Activated T-helper 17 cell treated with anti-CD3 and anti-CD28 coated beads, Interleukin-2, amount 50 U/mL, for 72 hours (primary cell): ENCODE measurements at regions not wholly inside any gene's neighbourhood (a gene's known extent, or its start where the extent isn't known, plus 50 kb on each side); places are given as distances from the start of the nearest gene placed in this dataset.
"Not testable (repeated sequence)": the region's sequence is repeated elsewhere in the genome, so short reads cannot be mapped to it uniquely, and the experiment has no call there.

ENCODE experiments used
- ATAC-seq: fragments of 150-1000 bp; cut with Tn5 transposase; replicated peaks from 2 replicates; pipeline ENCODE4 v1.10.0; 2021; ENCODE audit warnings: mild to moderate bottlenecking, moderate library complexity
- H3K27ac Mint-ChIP-seq: one replicate; pipeline ENCODE4 v1.8.0; 2022; ENCODE audit warnings: mixed read lengths
- H3K27me3 Mint-ChIP-seq: one replicate; pipeline ENCODE4 v1.8.0; 2022; ENCODE audit warnings: mixed read lengths
- H3K36me3 Mint-ChIP-seq: one replicate; pipeline ENCODE4 v1.8.0; 2022; ENCODE audit warnings: low read depth, mild to moderate bottlenecking, mixed read lengths
- H3K4me1 Mint-ChIP-seq: one replicate; pipeline ENCODE4 v1.8.0; 2022; ENCODE audit warnings: mixed read lengths
- H3K4me3 Mint-ChIP-seq: one replicate; pipeline ENCODE4 v1.8.0; 2022; ENCODE audit warnings: mild to moderate bottlenecking, mixed read lengths
- H3K9me3 Mint-ChIP-seq: one replicate; pipeline ENCODE4 v1.8.0; 2022; ENCODE audit warnings: mixed read lengths

DNA sequence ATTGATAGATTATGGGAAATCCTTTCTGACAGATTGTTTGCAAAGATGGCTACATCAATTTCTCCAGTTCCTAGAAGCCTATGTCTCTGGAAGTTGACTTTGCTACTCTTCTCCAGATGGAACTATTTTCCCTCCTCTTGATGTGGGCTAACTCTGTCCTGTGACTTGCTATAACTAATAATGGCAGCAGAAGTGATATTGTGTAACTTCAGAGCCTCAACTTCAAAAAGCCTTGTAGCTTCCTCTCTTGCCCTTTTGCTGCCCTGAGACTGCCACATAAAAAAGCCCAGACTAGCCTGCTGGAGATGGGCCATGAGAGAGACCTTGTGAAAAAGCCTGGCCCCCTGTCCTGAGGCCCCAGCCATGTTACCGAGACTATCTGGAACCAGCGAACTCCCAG lies 210.7 kb upstream of the SLC7A11 start:
- Mint-ChIP-seq H3K27me3 (no peaks in the 10 kb centered on the region), H3K4me3 (no peak overlapping the region), H3K36me3 (no peaks in the 10 kb centered on the region), H3K9me3 (peaks cover 5% of the 10 kb centered on the region), H3K27ac (no peak overlapping the region), H3K4me1 (no peaks in the 10 kb centered on the region)
- ATAC-seq: no peak

- Mint-ChIP-seq H3K27me3 (no peaks in the 10 kb centered on the region), H3K4me1 (no peaks in the 10 kb centered on the region), H3K27ac (no peak overlapping the region), H3K9me3 (peaks cover 5% of the 10 kb centered on the region), H3K4me3 (no peak overlapping the region), H3K36me3 (no peaks in the 10 kb centered on the region)
- ATAC-seq: no peak
These were observed 209.1 kb upstream of the SLC7A11 start for GRCh38 chr4:138451276-138451663.

DNA sequence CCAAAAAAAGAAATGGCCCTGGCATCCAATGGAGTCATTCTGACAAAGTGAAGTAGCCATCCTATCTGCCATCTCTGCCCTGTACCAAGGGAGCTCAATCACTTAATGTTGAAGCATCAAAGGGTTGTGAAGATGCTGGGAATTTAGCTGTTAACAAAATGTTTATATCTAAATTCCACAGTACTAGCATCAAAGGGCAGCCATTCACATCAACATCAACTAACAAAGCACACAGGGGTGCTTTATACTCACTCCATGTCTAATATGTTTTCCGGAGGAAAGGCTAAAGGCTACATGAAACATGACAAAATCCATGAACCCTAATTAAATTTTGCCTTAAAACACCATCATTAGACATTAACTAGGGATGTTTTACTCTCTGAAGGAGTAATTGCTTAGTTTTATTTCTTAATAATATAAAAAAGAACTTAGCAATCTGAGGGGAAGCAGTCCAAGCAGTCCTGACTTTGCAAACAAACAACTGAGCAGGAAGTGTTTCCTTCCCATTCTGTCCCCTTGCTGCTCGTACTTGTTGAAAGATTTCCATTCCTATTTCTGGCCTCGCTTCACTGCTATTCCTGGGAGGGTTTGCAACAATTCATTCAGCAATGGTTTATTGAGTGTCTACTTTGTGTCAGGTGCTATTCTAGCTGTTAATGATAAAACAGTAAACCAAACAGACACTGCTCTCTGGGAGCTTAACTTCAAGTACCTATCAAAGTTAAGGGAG lies 208.6 kb upstream of the SLC7A11 start:
- no peak overlapping the region for H3K27ac Mint-ChIP-seq
- H3K4me3 Mint-ChIP-seq: no peak overlapping the region
- peaks cover 2% of the 10 kb centered on the region for H3K9me3 Mint-ChIP-seq
- no peaks in the 10 kb centered on the region for H3K4me1 Mint-ChIP-seq
- H3K27me3 Mint-ChIP-seq: no peaks in the 10 kb centered on the region
- no peak for ATAC-seq
- H3K36me3 Mint-ChIP-seq: no peaks in the 10 kb centered on the region

GRCh38 chr4:138449938-138450337 lies 207.8 kb upstream of the SLC7A11 start:
- no peaks in the 10 kb centered on the region for H3K4me1 Mint-ChIP-seq
- H3K27me3 Mint-ChIP-seq: no peaks in the 10 kb centered on the region
- H3K4me3 Mint-ChIP-seq: no peak overlapping the region
- H3K27ac Mint-ChIP-seq: no peak overlapping the region
- H3K36me3 Mint-ChIP-seq: no peaks in the 10 kb centered on the region
- ATAC-seq: no peak
- no peaks in the 10 kb centered on the region for H3K9me3 Mint-ChIP-seq

DNA sequence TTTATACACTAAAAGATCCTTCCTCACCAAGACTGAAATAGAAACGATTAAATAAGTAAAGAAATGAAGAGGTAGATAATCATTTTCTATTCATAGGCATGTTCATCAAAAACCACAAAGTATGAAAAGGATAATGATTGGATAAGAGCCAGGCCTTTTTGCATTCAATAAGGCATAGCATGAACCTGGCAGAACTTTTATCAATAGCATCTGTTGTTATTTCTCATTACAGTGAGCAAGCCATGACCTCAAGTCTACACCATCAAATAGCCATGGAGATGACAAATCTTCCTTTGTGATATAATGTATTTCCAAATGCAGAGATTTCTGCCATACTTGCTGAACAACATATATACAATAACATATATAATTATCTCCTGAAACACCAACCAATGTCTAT lies 206.0 kb upstream of the SLC7A11 start:
- H3K4me3 Mint-ChIP-seq: no peak overlapping the region
- H3K9me3 Mint-ChIP-seq: peaks cover 3% of the 10 kb centered on the region
- no peaks in the 10 kb centered on the region for H3K27me3 Mint-ChIP-seq
- no peaks in the 10 kb centered on the region for H3K4me1 Mint-ChIP-seq
- no peak overlapping the region for H3K27ac Mint-ChIP-seq
- no peak for ATAC-seq
- H3K36me3 Mint-ChIP-seq: no peaks in the 10 kb centered on the region

DNA sequence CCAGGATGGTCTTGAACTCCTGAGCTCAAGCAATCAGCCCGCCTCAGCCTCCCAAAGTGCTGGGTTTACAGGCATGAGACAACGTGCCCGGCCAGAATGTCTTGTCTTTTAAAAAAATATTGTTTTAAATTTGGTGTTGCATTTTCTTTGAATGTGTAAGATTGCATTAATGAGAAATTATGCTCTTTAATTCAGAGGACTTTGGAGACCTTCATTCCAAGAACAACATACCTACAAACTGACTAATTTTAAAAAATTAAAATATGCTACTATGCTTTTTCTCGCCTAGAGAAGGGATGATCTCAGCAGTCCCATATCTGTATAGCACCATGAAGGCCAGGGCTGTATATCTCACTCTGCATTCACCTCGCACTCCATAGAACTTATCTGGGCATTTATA lies 204.3 kb upstream of the SLC7A11 start:
- Mint-ChIP-seq H3K4me1 (no peaks in the 10 kb centered on the region), H3K36me3 (no peaks in the 10 kb centered on the region), H3K27me3 (no peaks in the 10 kb centered on the region), H3K27ac (no peak overlapping the region), H3K9me3 (peaks cover 3% of the 10 kb centered on the region), H3K4me3 (no peak overlapping the region)
- no peak for ATAC-seq

- Mint-ChIP-seq H3K4me1 (no peaks in the 10 kb centered on the region), H3K4me3 (no peak overlapping the region), H3K27ac (no peak overlapping the region), H3K36me3 (no peaks in the 10 kb centered on the region), H3K27me3 (no peaks in the 10 kb centered on the region), H3K9me3 (peaks cover 7% of the 10 kb centered on the region)
- no peak for ATAC-seq
These were observed 202.9 kb upstream of the SLC7A11 start for GRCh38 chr4:138445098-138445497.

- no peak overlapping the region for H3K4me3 Mint-ChIP-seq
- no peak overlapping the region for H3K27ac Mint-ChIP-seq
- H3K9me3 Mint-ChIP-seq: peaks cover 9% of the 10 kb centered on the region
- no peaks in the 10 kb centered on the region for H3K4me1 Mint-ChIP-seq
- ATAC-seq: no peak
- no peaks in the 10 kb centered on the region for H3K36me3 Mint-ChIP-seq
- no peaks in the 10 kb centered on the region for H3K27me3 Mint-ChIP-seq
These were observed 202.1 kb upstream of the SLC7A11 start for GRCh38 chr4:138444260-138444659.

DNA sequence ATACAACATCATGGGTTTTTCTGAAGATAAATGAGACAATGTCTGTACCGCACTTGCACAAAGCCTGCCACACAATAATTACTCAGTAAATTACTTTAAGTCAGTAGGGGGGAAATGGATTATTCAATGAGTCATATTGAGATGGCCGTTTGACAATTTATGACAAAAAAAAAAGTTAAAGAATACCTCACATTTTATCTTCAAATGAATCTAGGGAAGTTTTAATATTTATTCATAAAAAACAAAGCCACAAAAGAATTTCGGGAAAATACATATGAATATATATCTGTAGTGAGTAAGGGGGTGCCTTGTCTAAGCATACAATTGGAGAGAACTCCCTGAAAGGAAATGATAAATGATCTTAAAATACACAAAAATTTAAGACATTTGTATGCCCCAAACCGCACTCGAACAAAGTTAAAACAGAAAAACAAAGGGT lies 197.0 kb upstream of the SLC7A11 start:
- Mint-ChIP-seq H3K4me1 (no peaks in the 10 kb centered on the region), H3K27me3 (no peaks in the 10 kb centered on the region), H3K9me3 (peaks cover 12% of the 10 kb centered on the region), H3K27ac (no peak overlapping the region), H3K36me3 (no peaks in the 10 kb centered on the region), H3K4me3 (no peak overlapping the region)
- ATAC-seq: no peak

GRCh38 chr4:138438608-138439007 lies 196.5 kb upstream of the SLC7A11 start:
- no peaks in the 10 kb centered on the region for H3K36me3 Mint-ChIP-seq
- ATAC-seq: no peak
- H3K4me1 Mint-ChIP-seq: no peaks in the 10 kb centered on the region
- no peaks in the 10 kb centered on the region for H3K27me3 Mint-ChIP-seq
- no peak overlapping the region for H3K27ac Mint-ChIP-seq
- peaks cover 11% of the 10 kb centered on the region for H3K9me3 Mint-ChIP-seq
- H3K4me3 Mint-ChIP-seq: no peak overlapping the region

DNA sequence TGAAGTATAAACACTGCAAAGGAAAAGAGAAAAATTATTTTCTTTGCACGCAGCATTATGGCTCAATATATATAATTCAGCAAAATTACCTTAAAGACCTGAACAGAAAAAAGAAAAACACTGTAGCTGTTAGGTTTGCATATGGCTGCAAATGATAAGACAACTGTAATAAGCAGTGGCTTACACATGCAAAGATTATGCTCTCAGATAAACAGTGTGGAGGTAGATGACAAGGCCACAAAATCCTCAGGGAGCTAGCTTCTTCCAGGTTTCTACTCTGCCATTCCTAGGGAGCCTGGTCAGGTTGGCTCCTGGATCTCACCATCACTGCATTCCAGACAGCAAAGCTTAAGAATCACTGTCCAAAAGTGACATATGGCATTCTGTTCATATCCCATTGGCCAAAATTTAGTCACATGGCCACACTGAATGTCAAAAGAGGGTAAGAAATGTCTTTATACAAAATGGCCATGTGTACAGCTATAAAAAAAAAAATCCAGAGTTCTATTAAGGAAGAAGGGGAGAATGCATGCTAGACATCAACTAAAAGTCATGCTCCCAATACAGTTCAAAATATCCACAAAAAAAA lies 195.2 kb upstream of the SLC7A11 start:
- Mint-ChIP-seq H3K4me3 (no peak overlapping the region), H3K9me3 (peaks cover 17% of the 10 kb centered on the region), H3K36me3 (no peaks in the 10 kb centered on the region), H3K4me1 (no peaks in the 10 kb centered on the region), H3K27ac (no peak overlapping the region), H3K27me3 (no peaks in the 10 kb centered on the region)
- no peak for ATAC-seq

GRCh38 chr4:138435733-138436132 lies 193.6 kb upstream of the SLC7A11 start:
- ATAC-seq, H3K4me3 Mint-ChIP-seq: not testable (repeated sequence)

DNA sequence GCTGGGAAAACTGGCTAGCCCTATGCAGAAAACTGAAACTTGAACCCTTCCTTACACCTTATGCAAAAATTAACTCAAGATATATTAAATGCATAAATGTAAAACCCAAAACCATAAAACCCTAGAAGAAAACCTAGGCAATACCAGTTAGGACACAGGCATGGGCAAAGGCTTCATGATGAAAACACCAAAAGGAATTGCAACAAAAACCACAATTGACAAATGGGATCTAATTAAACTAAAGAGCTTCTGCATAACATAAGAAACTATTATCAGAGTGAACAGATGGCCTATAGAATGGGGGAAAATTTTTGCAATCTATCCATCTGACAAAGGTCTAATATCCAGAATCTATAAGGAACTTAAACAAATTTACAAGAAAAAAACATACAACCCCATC lies 192.9 kb upstream of the SLC7A11 start:
- H3K9me3 Mint-ChIP-seq: peaks cover 14% of the 10 kb centered on the region
- not testable (repeated sequence) for ATAC-seq, H3K27ac Mint-ChIP-seq, H3K27me3 Mint-ChIP-seq, H3K36me3 Mint-ChIP-seq, H3K4me3 Mint-ChIP-seq, H3K4me1 Mint-ChIP-seq

More at GRCh38 chr4:138435733-138436132, 193.6 kb upstream of the SLC7A11 start:
- not testable (repeated sequence) for H3K36me3 Mint-ChIP-seq, H3K27me3 Mint-ChIP-seq, H3K4me1 Mint-ChIP-seq, H3K27ac Mint-ChIP-seq
- H3K9me3 Mint-ChIP-seq: peaks cover 18% of the 10 kb centered on the region

DNA sequence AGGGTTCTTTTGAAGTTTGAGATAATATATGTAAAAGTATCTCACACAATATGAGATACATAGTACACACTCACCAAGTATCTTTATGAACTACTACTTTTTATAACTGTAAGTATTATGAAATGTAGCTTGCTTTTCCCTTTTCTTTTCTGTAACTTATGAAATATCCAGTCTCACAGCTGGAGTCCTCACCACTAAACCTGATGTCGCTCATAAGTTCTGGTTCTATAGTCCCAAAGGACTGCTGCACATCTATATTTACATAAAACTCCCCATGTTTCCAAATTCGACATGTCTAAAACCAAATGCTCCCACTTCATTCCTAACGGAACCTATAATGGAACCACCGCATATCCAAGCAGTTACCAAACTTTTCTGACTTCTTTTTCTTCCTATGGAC lies 186.5 kb upstream of the SLC7A11 start:
- Mint-ChIP-seq H3K9me3 (peaks cover 16% of the 10 kb centered on the region), H3K4me3 (no peak overlapping the region), H3K36me3 (no peaks in the 10 kb centered on the region), H3K4me1 (no peaks in the 10 kb centered on the region), H3K27me3 (no peaks in the 10 kb centered on the region), H3K27ac (no peak overlapping the region)
- no peak for ATAC-seq

- peaks cover 8% of the 10 kb centered on the region for H3K9me3 Mint-ChIP-seq
- no peak overlapping the region for H3K27ac Mint-ChIP-seq
- no peak overlapping the region for H3K4me3 Mint-ChIP-seq
- no peaks in the 10 kb centered on the region for H3K27me3 Mint-ChIP-seq
- no peaks in the 10 kb centered on the region for H3K4me1 Mint-ChIP-seq
- no peak for ATAC-seq
- H3K36me3 Mint-ChIP-seq: no peaks in the 10 kb centered on the region
These were observed 184.6 kb upstream of the SLC7A11 start for GRCh38 chr4:138426786-138427185.
